ENCODE measurements at regions not wholly inside any gene's neighbourhood (a gene's known extent, or its start where the extent isn't known, plus 50 kb on each side); places are given as distances from the start of the nearest gene placed in this dataset.

- intact Hi-C loops (cut with DNase I; ENCODE audit: low total_unique reads) = no loop called here
- H3K4me3 ChIP-seq = no peak overlapping the region
- no peak for DNase-seq
- no peaks in the 10 kb centered on the region for H3K36me3 ChIP-seq
- no peaks in the 10 kb centered on the region for H3K27me3 ChIP-seq
- no peak overlapping the region for H3K27ac ChIP-seq
- H3K9me3 ChIP-seq = peaks cover 0 to under 1% (median 0%) of the 10 kb centered on the region in 4 donors
- 81 to 86% (median 83%) methylated on average over 4 of the region's 4 CpGs for WGBS, 5 donors
- TF ChIP-seq CTCF (IDR thresholded peaks at IDR 0.05) (no peak), POLR2A (IDR thresholded peaks at IDR 0.05) (no peak)
- no peaks in the 10 kb centered on the region for H3K4me1 ChIP-seq
Observed at GRCh38 chr15:36426691-36427090, 152.7 kb upstream of the CDIN1 start.

GRCh38 chr15:36428102-36428845 is 151.2 kb upstream of the CDIN1 start:
- no peaks in the 10 kb centered on the region for H3K36me3 ChIP-seq
- H3K27ac ChIP-seq = no peak overlapping the region
- DNase-seq = no peak
- no peaks in the 10 kb centered on the region for H3K4me1 ChIP-seq
- intact Hi-C loops (cut with DNase I; ENCODE audit: low total_unique reads) = no loop called here
- no peaks in the 10 kb centered on the region for H3K9me3 ChIP-seq
- TF ChIP-seq POLR2AphosphoS5 (IDR thresholded peaks at IDR 0.05) = no peak
- no peak for TF ChIP-seq EP300 (IDR thresholded peaks at IDR 0.05)
- no peak for TF ChIP-seq CTCF (IDR thresholded peaks at IDR 0.05)
- no peak for TF ChIP-seq POLR2A (IDR thresholded peaks at IDR 0.05)
- 70 to 87% (median 74%) methylated on average over 4 of the region's 4 CpGs for WGBS, 5 donors
- no peaks in the 10 kb centered on the region for H3K27me3 ChIP-seq
- H3K4me3 ChIP-seq = no peak overlapping the region

GRCh38 chr15:36429707-36430106 is 149.7 kb upstream of the CDIN1 start:
- Histone ChIP-seq H3K27me3 (no peaks in the 10 kb centered on the region), H3K4me3 (no peak overlapping the region), H3K27ac (no peak overlapping the region), H3K4me1 (no peaks in the 10 kb centered on the region), H3K36me3 (no peaks in the 10 kb centered on the region), H3K9me3 (no peaks in the 10 kb centered on the region)
- WGBS, 5 donors = 78 to 85% (median 82%) methylated on average over 2 of the region's 2 CpGs
- intact Hi-C loops (cut with DNase I; ENCODE audit: low total_unique reads) = no loop called here
- no peak for DNase-seq
- TF ChIP-seq POLR2A (IDR thresholded peaks at IDR 0.05) = no peak

GRCh38 chr15:36430280-36430679 is 149.1 kb upstream of the CDIN1 start:
- H3K4me3 ChIP-seq = no peak overlapping the region
- DNase-seq = no peak
- no peaks in the 10 kb centered on the region for H3K9me3 ChIP-seq
- H3K27me3 ChIP-seq = no peaks in the 10 kb centered on the region
- 81 to 87% (median 85%) methylated on average over 1 of the region's 1 CpG for WGBS, 5 donors
- H3K27ac ChIP-seq = no peak overlapping the region
- no peaks in the 10 kb centered on the region for H3K36me3 ChIP-seq
- intact Hi-C loops (cut with DNase I; ENCODE audit: low total_unique reads) = no loop called here
- TF ChIP-seq POLR2AphosphoS5 (IDR thresholded peaks at IDR 0.05) (no peak), POLR2A (IDR thresholded peaks at IDR 0.05) (no peak), CTCF (IDR thresholded peaks at IDR 0.05) (no peak), EP300 (IDR thresholded peaks at IDR 0.05) (no peak)
- H3K4me1 ChIP-seq = no peaks in the 10 kb centered on the region

- no peak for TF ChIP-seq POLR2A (IDR thresholded peaks at IDR 0.05)
- no peak for TF ChIP-seq POLR2AphosphoS5 (IDR thresholded peaks at IDR 0.05)
- no peak for TF ChIP-seq EP300 (IDR thresholded peaks at IDR 0.05)
- TF ChIP-seq CTCF (IDR thresholded peaks at IDR 0.05) = no peak
Observed at GRCh38 chr15:36430726-36431265, 148.6 kb upstream of the CDIN1 start.

More at GRCh38 chr15:36430726-36431265, 148.6 kb upstream of the CDIN1 start:
- Histone ChIP-seq H3K27ac (no peak overlapping the region), H3K4me1 (no peaks in the 10 kb centered on the region), H3K27me3 (no peaks in the 10 kb centered on the region), H3K4me3 (no peak overlapping the region), H3K36me3 (no peaks in the 10 kb centered on the region), H3K9me3 (no peaks in the 10 kb centered on the region)
- no peak for DNase-seq
- 85 to 88% (median 86%) methylated on average over 4 of the region's 4 CpGs for WGBS, 5 donors
- intact Hi-C loops (cut with DNase I; ENCODE audit: low total_unique reads) = no loop called here
